Large intestine (tissue), 3 donors: ENCODE measurements at regions not wholly inside any gene's neighbourhood (a gene's known extent, or its start where the extent isn't known, plus 50 kb on each side); places are given as distances from the start of the nearest gene placed in this dataset.

Source experiments
- DNase-seq, 2 donors: peaks; one replicate each; pipeline versions ENCODE4 v3.0.0 to v3.0.0-alpha.2; 2013
- H3K27ac ChIP-seq: one replicate; pipeline ENCODE4 v1.5.1; 2013; ENCODE audit warnings: low read length
- H3K27me3 ChIP-seq: 2 replicates; pipeline ENCODE4 v1.6.1; 2013; ENCODE audit warnings: low read length; ENCODE audit not compliant: control insufficient read depth, insufficient read depth
- H3K36me3 ChIP-seq: 2 replicates; pipeline ENCODE4 v1.6.1; 2013; ENCODE audit warnings: low read length; ENCODE audit not compliant: control insufficient read depth, insufficient read depth
- H3K4me1 ChIP-seq: one replicate; pipeline ENCODE4 v1.6.1; 2013; ENCODE audit warnings: low read length; ENCODE audit not compliant: control insufficient read depth, insufficient read depth
- H3K4me3 ChIP-seq: one replicate; pipeline ENCODE4 v1.5.1; 2013; ENCODE audit warnings: low read length
- H3K9me3 ChIP-seq: one replicate; pipeline ENCODE4 v1.6.1; 2013; ENCODE audit warnings: mild to moderate bottlenecking, low read depth, low read length, moderate library complexity; ENCODE audit not compliant: control insufficient read depth
- WGBS: methylation state at CpG from one replicate; pipeline ENCODE4 v1.1.5; 2013; ENCODE audit warnings: low lambda C conversion rate; ENCODE audit not compliant: insufficient coverage; 5-methylcytosine and 5-hydroxymethylcytosine counted together

DNA sequence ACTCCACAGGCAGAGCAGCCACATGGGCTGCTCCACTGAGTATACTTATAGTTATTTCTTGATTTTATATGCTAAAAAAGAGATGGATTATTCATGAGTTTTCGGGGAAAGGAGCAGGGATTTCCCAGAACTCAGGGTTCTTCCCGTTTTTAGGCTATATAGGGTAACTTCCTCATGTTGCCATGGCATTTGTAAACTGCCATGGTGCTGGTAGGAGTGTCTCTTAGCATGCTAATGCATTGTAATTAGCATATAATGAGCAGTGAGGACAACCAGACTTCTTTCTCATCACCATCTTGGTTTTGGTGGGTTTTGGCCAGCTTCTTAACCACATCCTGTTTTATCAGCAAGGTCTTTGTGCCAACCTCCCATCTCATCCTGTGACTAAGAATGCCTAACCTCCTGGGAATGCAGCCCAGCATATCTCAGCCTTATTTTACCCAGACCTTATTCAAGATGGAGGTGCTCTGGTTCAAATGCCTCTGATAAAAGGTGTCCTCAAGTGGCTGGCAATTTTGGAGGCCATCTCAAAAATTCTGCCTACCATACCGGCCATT, 213.0 kb upstream of the VEGFC start:
- DNase-seq: no peak
- no peak overlapping the region for H3K4me3 ChIP-seq
- H3K4me1 ChIP-seq: no peaks in the 10 kb centered on the region
- no peaks in the 10 kb centered on the region for H3K36me3 ChIP-seq
- no peak overlapping the region for H3K27ac ChIP-seq
- no peaks in the 10 kb centered on the region for H3K27me3 ChIP-seq
- WGBS: 17% methylated on average over 1 of the region's 3 CpGs
- no peaks in the 10 kb centered on the region for H3K9me3 ChIP-seq

DNA sequence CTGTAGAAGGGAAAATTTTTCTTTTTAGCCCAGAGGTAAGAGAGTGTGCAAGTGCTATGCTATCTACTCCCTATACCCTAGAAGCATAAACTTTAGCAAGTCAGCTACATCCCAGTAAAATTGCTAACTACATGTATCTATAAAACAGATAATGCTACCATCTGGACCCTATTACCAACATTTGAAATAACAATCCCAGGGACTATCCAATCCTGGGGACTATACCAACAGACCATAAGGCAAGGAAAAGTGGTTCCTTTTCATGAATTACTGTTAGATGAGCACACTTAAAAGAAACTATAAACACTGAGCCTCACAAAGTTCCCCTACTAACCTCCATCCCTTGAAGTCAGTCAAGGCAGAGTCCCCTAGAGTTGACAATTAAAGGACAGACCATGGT, 213.6 kb upstream of the VEGFC start:
- H3K27me3 ChIP-seq: no peaks in the 10 kb centered on the region

DNA sequence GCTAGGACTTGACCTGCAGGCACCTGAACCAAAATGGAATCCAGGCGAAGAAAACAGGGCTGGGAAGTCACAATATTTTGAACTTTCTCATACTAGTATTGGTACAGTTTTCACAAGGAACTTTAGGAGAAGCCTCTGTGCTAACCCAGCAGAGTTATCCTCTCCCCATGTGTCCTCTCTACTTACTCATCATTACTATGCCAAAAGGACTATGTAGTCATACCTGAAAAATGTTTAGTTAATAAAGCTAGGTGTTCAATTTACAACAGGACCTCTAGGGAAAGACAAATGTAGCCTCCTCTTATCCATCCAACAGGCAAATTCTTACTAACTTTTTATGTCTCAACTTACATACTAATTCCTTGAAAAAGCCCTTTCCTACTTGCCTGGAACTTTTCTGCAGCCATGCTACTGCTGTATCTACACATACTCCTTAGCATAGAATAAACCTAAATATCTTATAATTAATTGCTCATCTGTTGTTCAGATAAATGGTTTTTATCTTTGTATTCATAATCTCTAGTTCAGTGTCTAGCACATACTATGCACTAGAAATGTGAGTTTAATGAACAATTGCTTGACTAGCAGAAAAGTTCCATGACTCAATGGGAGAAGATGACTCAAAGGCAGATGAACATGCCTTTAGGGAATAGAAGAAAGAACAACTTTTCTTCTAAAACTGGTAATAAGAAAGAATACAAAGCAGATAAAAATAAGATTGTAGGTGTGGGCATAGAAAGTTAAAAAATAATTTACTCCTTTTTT, 215.5 kb upstream of the VEGFC start:
- WGBS: no CpG with 5 or more reads among the region's 1 CpG
- no peaks in the 10 kb centered on the region for H3K36me3 ChIP-seq

More for the DNA sequence above, 213.6 kb upstream of the VEGFC start:
- Histone ChIP-seq H3K27ac (no peak overlapping the region), H3K9me3 (no peaks in the 10 kb centered on the region), H3K4me1 (no peaks in the 10 kb centered on the region), H3K36me3 (no peaks in the 10 kb centered on the region), H3K4me3 (no peak overlapping the region)
- DNase-seq: no peak

DNA sequence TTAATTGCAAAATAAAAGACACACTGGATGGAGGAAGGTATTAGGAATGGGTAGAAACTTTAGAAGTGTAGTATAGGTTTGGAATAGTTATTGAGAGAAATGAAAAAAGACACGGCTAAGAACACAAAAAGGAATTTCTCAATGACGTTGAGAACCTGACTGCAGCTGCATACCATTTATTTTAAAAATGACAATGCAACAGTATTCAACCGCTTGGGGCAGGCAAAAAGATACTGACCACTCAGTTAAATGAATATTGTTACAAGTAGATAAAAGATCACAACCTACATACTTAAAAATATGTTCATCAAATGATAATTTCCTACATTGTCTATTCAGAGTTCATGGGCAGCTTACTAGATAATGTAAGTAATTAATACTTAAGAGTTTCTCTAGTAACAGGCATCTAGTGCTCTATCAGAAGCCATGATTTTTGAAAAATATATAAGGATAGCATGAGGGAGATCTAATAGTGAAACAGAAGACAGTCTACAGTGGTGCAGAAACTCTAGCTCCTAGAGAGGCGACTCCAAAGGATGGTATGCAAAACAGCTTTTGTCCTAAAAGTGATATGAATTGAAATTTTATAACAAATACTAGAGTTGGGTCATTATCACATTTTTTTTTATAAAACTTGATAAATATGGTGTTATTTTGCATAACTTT, 216.2 kb upstream of the VEGFC start:
- H3K9me3 ChIP-seq: no peaks in the 10 kb centered on the region
- 92% methylated on average over 3 of the region's 4 CpGs for WGBS
- no peaks in the 10 kb centered on the region for H3K27me3 ChIP-seq

More for the DNA sequence above, 215.5 kb upstream of the VEGFC start:
- Histone ChIP-seq H3K27me3 (no peaks in the 10 kb centered on the region), H3K4me1 (no peaks in the 10 kb centered on the region), H3K4me3 (no peak overlapping the region), H3K9me3 (no peaks in the 10 kb centered on the region), H3K27ac (no peak overlapping the region)
- DNase-seq: no peak

DNA sequence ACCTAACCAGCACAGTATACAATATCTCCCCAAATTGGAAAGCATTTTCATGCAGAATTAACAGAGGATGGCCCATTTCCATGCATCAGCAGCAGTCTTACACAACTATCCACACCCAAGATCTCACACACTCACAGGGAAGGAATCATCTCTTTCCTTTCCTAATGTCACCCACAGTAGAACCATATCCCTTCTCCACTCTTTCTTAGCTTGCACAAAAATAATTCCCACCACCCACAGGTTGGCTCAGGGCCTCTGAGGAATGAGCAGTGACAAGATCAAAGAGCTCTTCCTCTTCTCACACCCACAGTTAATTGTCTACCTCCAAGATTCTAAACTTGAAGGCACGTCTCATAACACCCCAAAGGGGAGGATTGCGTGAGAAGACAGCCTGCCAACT, 217.7 kb upstream of the VEGFC start:
- H3K36me3 ChIP-seq: no peaks in the 10 kb centered on the region
- H3K9me3 ChIP-seq: no peaks in the 10 kb centered on the region
- no peak overlapping the region for H3K27ac ChIP-seq
- DNase-seq: no peak
- no peaks in the 10 kb centered on the region for H3K4me1 ChIP-seq
- no peaks in the 10 kb centered on the region for H3K27me3 ChIP-seq
- WGBS: no CpG with 5 or more reads among the region's 2 CpGs
- H3K4me3 ChIP-seq: no peak overlapping the region

More for the DNA sequence above, 216.2 kb upstream of the VEGFC start:
- Histone ChIP-seq H3K4me1 (no peaks in the 10 kb centered on the region), H3K36me3 (no peaks in the 10 kb centered on the region), H3K27ac (no peak overlapping the region), H3K4me3 (no peak overlapping the region)
- no peak for DNase-seq

DNA sequence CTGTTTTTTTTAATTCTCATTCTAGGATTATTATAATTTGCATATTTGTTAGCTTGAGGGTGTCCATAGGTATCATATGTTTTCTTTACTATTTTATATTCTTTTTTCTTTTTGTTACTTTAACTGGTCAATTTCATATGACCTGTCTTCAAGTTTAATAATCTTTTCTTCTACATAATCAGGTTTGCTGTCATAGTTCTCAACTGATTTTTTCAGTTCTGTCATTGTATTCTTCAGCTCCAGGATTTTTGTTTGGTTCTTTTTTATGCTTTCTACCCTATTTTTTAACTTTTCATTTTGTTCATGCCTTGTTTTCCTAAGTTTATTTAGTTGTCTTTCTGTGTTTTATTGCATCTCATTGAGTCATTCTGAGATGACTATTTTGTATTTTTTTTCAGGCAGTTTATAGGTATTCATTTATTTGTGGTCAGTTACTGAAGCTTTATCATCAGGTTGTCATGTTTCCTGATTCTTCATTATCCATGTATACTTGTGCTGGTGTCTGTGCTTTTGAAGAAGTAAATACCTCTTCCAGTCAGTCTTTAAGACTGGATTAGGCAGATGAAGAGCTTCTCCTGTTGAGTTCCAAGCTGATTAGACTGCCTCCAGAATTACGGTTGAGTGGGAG, 220.3 kb upstream of the VEGFC start:
- no peaks in the 10 kb centered on the region for H3K4me1 ChIP-seq
- peaks cover 3% of the 10 kb centered on the region for H3K9me3 ChIP-seq
- H3K27me3 ChIP-seq: no peaks in the 10 kb centered on the region
- WGBS: no CpG with 5 or more reads among the region's 1 CpG
- no peak overlapping the region for H3K4me3 ChIP-seq
- H3K36me3 ChIP-seq: no peaks in the 10 kb centered on the region
- no peak overlapping the region for H3K27ac ChIP-seq
- no peak for DNase-seq

DNA sequence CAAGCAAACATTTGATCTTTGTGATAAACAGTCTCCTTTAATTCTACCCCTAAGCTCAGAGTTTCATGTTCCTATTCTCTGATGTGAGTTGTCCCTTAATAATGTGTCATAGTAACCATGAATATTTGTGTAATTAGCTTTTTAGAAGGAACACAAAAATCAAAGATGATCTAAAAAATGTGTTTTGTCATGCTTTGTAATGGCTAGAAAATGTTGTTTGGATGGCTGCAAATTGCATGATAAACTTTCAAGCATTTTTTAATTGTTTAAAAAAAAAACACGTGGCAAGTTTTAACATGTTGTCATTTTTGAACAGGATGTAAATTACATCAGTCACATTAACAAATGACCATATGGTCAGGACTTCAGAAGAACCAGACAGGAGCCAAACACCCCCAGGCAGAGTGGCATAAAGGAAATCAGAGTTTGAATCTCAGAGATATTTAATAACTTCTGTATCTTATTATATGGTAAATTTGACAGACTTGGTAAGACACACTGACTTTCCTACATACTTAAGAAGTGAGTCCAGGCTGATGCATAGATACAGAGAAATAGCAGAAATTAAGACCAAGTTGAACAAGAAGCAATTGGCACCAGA, 223.9 kb upstream of the VEGFC start:
- H3K27ac ChIP-seq: no peak overlapping the region
- no peak for DNase-seq
- H3K36me3 ChIP-seq: no peaks in the 10 kb centered on the region
- H3K9me3 ChIP-seq: peaks cover 3% of the 10 kb centered on the region
- no CpG with 5 or more reads among the region's 1 CpG for WGBS
- no peaks in the 10 kb centered on the region for H3K4me1 ChIP-seq
- H3K27me3 ChIP-seq: no peaks in the 10 kb centered on the region
- H3K4me3 ChIP-seq: no peak overlapping the region

DNA sequence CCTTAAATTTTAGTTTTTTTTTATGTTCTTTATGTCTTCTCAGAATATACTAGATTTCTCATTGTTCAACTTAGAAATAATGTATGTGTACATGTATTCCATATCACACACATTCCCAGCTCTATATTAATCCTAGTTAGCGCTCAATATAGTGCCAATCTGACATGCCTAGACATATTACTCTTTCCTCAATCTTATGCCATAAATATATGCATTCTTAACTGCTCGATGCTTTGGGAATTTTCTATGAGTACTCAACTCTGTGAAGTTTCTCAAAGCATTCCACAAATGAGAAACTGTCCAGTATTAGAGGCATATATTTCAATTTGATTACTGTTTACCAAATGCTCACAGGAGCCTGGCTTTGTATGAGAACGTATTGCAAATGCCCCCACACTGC, 231.2 kb upstream of the VEGFC start:
- Histone ChIP-seq H3K27me3 (no peaks in the 10 kb centered on the region), H3K4me3 (no peak overlapping the region), H3K4me1 (no peaks in the 10 kb centered on the region), H3K9me3 (no peaks in the 10 kb centered on the region), H3K36me3 (no peaks in the 10 kb centered on the region), H3K27ac (no peak overlapping the region)
- 71% methylated on average over 1 of the region's 3 CpGs for WGBS
- DNase-seq: no peak

DNA sequence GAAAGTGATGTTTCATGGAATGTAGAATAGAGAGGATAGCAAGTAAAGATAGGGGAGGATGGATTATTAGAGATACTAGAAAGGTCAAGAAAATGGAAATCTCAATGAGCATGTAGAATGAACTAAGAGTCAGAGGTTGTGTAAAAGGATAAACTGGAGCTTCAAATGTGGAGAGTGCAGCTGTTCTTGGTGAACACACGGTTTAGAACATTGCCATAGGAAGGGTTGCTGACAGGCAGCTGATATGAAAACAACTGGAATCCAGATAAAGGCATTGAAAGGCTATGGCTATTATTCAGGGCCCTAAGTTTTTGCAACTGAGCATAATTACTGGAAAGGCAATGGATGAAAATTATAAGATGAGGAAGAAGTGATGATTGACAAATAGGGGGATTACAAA, 239.6 kb upstream of the VEGFC start:
- H3K9me3 ChIP-seq: no peaks in the 10 kb centered on the region
- H3K4me3 ChIP-seq: no peak overlapping the region
- no peaks in the 10 kb centered on the region for H3K4me1 ChIP-seq
- no peak for DNase-seq
- WGBS: no CpG with 5 or more reads among the region's 1 CpG
- H3K27ac ChIP-seq: no peak overlapping the region
- no peaks in the 10 kb centered on the region for H3K36me3 ChIP-seq
- no peaks in the 10 kb centered on the region for H3K27me3 ChIP-seq

DNA sequence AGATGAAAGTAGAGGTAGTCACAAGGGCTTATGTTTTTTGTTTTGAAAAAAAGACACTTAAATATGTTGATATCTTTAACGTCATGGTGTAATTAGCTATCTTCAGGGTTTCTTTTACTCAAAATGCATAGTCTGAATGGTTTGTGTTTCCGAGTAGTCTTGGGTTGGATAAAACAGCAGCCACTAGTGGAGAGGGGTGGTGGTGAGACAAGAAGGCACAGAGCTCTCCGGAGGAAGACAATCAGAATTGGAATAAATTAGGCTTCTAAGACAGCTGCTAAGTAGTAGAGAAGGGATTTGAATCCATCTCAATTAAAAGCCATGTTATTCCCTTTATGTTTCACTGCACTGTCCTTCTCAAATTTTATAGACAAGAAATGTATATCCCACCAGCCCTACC, 240.4 kb upstream of the VEGFC start:
- no peak for DNase-seq
- no peaks in the 10 kb centered on the region for H3K9me3 ChIP-seq
- no peaks in the 10 kb centered on the region for H3K4me1 ChIP-seq
- H3K27ac ChIP-seq: no peak overlapping the region
- WGBS: 83% methylated on average over 2 of the region's 3 CpGs
- no peak overlapping the region for H3K4me3 ChIP-seq
- no peaks in the 10 kb centered on the region for H3K36me3 ChIP-seq
- H3K27me3 ChIP-seq: no peaks in the 10 kb centered on the region
